HG02642 (cell line): ENCODE measurements at regions not wholly inside any gene's neighbourhood (a gene's known extent, or its start where the extent isn't known, plus 50 kb on each side); places are given as distances from the start of the nearest gene placed in this dataset.

ENCODE experiments used
- ATAC-seq: cut with Tn5 transposase; IDR thresholded peaks from one replicate; pipeline ENCODE4 v1.9.1; 2021; ENCODE audit warnings: mild to moderate bottlenecking; ENCODE audit not compliant: unreplicated experiment, poor library complexity

DNA sequence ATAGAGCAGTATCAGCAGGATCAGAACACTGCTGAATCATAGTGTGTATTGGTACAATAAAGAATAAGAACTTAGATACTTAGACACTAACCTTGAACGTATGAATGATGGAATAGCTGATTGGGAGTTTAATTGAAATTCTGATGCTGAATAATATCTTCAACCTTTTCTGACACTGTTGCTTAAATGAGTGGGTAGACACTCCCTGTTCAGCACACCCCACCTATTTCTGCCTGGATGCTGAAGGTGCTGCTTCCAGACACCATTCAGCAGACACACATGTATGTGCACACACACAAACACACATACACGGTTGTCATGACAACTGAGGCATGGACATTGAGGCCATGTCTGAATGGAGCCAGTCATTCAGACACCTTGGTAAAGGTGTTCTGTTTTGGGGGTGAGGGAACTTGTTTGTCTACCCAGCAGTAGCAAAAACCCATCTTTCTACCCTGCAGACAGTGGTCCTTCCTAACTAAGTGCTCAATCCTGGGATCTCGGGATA, 54.3 kb downstream of the TMEM215 start:
- ATAC-seq = no peak

- ATAC-seq = peak; percentile 77
These were observed 55.9 kb downstream of the TMEM215 start for GRCh38 chr9:32839013-32839885.

DNA sequence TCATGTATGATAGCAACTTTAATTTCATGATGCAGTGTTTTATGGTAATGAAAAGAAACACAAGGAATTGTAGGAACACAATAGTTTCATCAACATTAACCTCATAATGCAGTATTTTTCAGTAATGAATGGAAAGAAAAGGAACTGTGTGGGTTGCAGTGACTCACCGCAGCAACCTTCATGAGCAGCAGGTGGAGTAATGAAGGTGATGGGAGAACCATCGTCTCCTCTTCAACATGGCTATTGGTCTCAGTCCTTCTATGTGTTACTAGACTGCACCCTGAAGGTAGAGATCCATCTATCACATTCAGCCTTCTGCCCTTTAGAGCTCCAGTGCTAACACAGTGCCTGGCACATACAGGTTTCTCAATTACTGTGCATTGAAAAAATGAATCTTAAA, 58.0 kb downstream of the TMEM215 start:
- ATAC-seq = no peak

DNA sequence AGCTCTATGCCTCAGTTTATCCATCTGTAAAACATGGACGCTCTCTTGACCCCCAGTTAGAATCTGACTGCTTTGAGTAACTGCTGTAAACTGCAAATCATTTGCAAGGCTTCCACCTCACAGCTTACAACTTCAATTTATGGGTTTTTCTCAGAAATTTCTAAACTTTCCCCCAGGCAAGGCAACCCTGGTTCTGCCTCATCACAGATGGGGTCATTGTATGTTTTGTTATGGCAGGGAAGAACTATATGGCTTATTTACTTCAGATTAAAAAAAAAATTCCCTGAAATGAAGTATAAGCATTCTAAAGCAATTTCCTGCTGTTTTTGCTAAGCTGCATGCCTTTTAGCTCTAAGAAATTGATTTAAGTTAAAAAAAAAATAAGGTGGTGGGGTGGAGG, 60.0 kb downstream of the TMEM215 start:
- no peak for ATAC-seq

GRCh38 chr9:32844259-32844658, 60.9 kb downstream of the TMEM215 start:
- ATAC-seq = no peak

DNA sequence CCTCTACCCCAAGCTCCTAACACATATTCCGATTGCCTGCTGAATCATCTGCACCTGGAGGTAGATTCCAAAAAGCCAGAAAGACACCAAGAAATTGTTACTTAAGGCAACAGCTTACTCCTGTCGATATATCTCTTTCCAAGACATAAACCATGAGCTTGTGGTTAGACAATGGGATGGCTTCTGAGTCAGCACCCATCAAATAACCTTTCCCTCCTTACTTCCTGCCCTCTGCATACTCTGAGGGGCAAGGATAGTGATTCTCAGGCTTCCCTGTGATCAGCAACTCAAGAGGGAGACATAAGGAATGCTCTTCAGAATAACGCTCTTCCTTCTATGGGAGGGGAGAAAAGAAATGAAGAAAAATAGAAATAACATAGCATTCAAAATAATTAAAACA, 70.9 kb downstream of the TMEM215 start:
- ATAC-seq = no peak

- no peak for ATAC-seq
These were observed 72.4 kb downstream of the TMEM215 start for GRCh38 chr9:32855752-32856151.

- no peak for ATAC-seq
These were observed 80.0 kb downstream of the TMEM215 start for GRCh38 chr9:32863291-32863690.

GRCh38 chr9:32864971-32865370, 81.6 kb downstream of the TMEM215 start:
- no peak for ATAC-seq

DNA sequence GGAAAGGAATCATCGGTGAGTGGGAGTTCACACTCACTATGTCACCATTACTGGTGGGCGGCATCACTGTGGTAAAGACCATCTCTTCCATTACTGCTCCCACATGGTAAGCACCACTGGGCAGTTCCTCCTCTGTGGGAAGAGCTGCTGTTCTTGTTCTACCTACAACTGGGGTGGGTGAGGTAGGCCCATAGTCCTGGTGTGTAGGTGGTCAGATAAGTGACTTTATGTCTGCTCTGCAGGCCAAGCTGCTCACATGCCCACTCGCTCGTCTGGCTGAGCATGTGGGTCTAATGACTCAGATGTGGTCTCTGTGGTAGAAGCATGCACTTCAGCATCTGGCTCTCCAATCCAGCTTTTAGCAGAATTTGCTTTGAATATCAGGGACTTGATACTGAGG, 82.9 kb downstream of the TMEM215 start:
- ATAC-seq = no peak

- ATAC-seq = no peak
These were observed 83.7 kb downstream of the TMEM215 start for GRCh38 chr9:32867026-32867425.

DNA sequence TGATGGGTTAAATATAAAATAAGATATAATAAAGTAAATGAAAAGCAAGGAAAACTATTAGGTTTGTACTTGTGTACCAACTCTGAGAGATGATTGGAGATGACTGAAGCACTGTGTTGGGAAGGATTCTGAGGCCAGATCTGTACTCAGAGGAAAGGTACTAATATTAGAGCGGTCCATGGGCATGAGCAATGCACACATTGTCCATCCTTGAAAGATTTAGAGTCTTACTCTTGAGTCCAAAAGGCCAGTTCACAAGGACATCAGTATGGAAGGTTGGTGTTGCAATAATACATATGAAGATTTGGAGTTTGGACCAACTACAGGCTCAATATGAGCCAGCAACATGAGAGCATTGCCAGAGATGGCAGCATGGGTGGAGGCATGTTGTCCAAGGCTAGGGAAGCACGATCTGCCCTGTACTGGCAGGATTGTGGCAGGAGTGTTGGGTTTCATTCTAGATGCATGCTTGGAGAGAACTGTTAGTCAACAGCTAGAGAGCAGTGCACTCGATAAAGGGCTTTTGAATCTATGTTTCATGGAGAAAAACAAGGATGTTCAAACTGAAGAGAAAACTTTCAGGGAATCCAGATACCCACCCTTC, 84.4 kb downstream of the TMEM215 start:
- no peak for ATAC-seq

- ATAC-seq = no peak
These were observed 86.1 kb downstream of the TMEM215 start for GRCh38 chr9:32869404-32869803.

- no peak for ATAC-seq
These were observed 89.8 kb downstream of the TMEM215 start for GRCh38 chr9:32873131-32873530.

DNA sequence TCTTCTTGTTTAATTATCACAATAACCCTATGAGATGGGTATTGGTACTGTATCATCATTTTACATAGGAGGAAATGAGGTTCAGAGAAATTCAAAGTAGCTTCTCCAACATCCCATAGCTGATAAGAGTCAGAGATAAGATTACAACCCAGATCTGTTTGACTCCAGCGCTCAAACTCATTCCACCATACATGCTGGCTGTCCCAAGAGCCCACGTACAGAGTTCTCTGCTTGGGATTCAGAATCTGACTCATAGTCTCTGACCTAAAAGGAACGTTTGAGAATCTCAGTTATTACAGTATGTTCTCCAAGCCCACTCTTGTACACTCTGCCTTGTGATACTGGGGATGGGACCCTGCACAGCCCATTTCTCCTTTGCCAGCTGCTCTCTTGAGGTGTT, 90.2 kb downstream of the TMEM215 start:
- ATAC-seq = no peak

GRCh38 chr9:32875242-32875641, 91.9 kb downstream of the TMEM215 start:
- no peak for ATAC-seq

GRCh38 chr9:32875748-32876147, 92.4 kb downstream of the TMEM215 start:
- ATAC-seq = no peak

DNA sequence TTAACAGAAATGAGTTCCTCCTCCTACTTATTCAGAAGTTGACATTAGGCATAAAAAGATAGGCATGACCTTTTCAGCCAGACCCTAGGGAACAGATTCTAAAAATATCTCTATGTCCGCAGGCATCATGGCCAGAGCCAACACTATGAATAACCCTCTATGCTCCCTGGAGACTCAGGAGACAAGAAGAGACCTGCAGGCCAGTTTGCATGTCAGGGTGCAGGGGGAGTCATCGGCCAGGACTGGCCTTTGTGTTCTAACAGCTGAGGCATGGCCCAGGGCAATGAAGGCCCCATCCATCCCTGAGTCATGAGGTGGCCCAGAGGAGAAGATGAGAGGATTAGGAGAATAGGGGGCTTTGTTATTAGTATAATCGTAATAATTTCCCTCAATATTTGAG, 93.8 kb downstream of the TMEM215 start:
- no peak for ATAC-seq

GRCh38 chr9:32877639-32878217, 94.4 kb downstream of the TMEM215 start:
- ATAC-seq = peak; percentile 62

- no peak for ATAC-seq
These were observed 96.0 kb downstream of the TMEM215 start for GRCh38 chr9:32879335-32879734.

- no peak for ATAC-seq
These were observed 98.6 kb downstream of the TMEM215 start for GRCh38 chr9:32881948-32882347.
